ENCODE measurements at regions not wholly inside any gene's neighbourhood (a gene's known extent, or its start where the extent isn't known, plus 50 kb on each side); places are given as distances from the start of the nearest gene placed in this dataset.
"Not testable (repeated sequence)": the region's sequence is repeated elsewhere in the genome, so short reads cannot be mapped to it uniquely, and the experiment has no call there.

GRCh38 chr9:21597284-21597683 is 115.2 kb upstream of the IFNE start:
- DNase-seq (ENCODE audit: low read depth, low spot score), result no peak

GRCh38 chr9:21598749-21599148 is 116.6 kb upstream of the IFNE start:
- DNase-seq (ENCODE audit: low read depth, low spot score), result no peak

GRCh38 chr9:21605489-21605931 is 123.4 kb upstream of the IFNE start:
- no peak for DNase-seq (ENCODE audit: low read depth, low spot score)

- DNase-seq (ENCODE audit: low read depth, low spot score), result no peak
These were observed 125.5 kb upstream of the IFNE start for GRCh38 chr9:21607576-21607975.

- no peak for DNase-seq (ENCODE audit: low read depth, low spot score)
These were observed 126.1 kb upstream of the IFNE start for GRCh38 chr9:21608200-21608599.

GRCh38 chr9:21609506-21609905 is 127.4 kb upstream of the IFNE start:
- DNase-seq (ENCODE audit: low read depth, low spot score), result no peak

- no peak for DNase-seq (ENCODE audit: low read depth, low spot score)
These were observed 129.8 kb upstream of the IFNE start for GRCh38 chr9:21611891-21612290.

GRCh38 chr9:21615018-21615417 is 132.9 kb upstream of the IFNE start:
- DNase-seq (ENCODE audit: low read depth, low spot score), result no peak

GRCh38 chr9:21615446-21615845 is 133.3 kb upstream of the IFNE start:
- DNase-seq (ENCODE audit: low read depth, low spot score), result no peak

GRCh38 chr9:21616082-21616778 is 134.1 kb upstream of the IFNE start:
- DNase-seq (ENCODE audit: low read depth, low spot score), result no peak

- DNase-seq (ENCODE audit: low read depth, low spot score), result no peak
These were observed 142.8 kb upstream of the IFNE start for GRCh38 chr9:21624675-21625644.

GRCh38 chr9:21626493-21626892 is 144.4 kb upstream of the IFNE start:
- DNase-seq (ENCODE audit: low read depth, low spot score), result no peak

- not testable (repeated sequence) for DNase-seq (ENCODE audit: low read depth, low spot score)
These were observed 146.8 kb upstream of the IFNE start for GRCh38 chr9:21628954-21629353.

GRCh38 chr9:21634951-21635350 is 152.8 kb upstream of the IFNE start:
- DNase-seq (ENCODE audit: low read depth, low spot score), result no peak

GRCh38 chr9:21638104-21638503 is 156.0 kb upstream of the IFNE start:
- DNase-seq (ENCODE audit: low read depth, low spot score), result no peak

GRCh38 chr9:21653091-21653490 is 149.3 kb upstream of the MTAP start:
- no peak for DNase-seq (ENCODE audit: low read depth, low spot score)

GRCh38 chr9:21653589-21653988 is 148.8 kb upstream of the MTAP start:
- DNase-seq (ENCODE audit: low read depth, low spot score), result no peak

GRCh38 chr9:21656776-21657674 is 145.4 kb upstream of the MTAP start:
- no peak for DNase-seq (ENCODE audit: low read depth, low spot score)

- DNase-seq (ENCODE audit: low read depth, low spot score), result no peak
These were observed 144.3 kb upstream of the MTAP start for GRCh38 chr9:21657966-21658667.

GRCh38 chr9:21660976-21661375 is 141.5 kb upstream of the MTAP start:
- DNase-seq (ENCODE audit: low read depth, low spot score), result no peak

GRCh38 chr9:21661626-21662025 is 140.8 kb upstream of the MTAP start:
- no peak for DNase-seq (ENCODE audit: low read depth, low spot score)
